ENCODE measurements at regions not wholly inside any gene's neighbourhood (a gene's known extent, or its start where the extent isn't known, plus 50 kb on each side); places are given as distances from the start of the nearest gene placed in this dataset.
"Not testable (repeated sequence)": the region's sequence is repeated elsewhere in the genome, so short reads cannot be mapped to it uniquely, and the experiment has no call there.

- H3K4me1 Mint-ChIP-seq; H3K36me3 ChIP-seq (ENCODE audit: insufficient read depth, low read length); H3K9me3 ChIP-seq (ENCODE audit: control insufficient read depth in 1 of 2, low read length in 2 of 2); H3K9me3 Mint-ChIP-seq; POLR2A ChIA-PET (ENCODE audit: partially characterized antibody); H3K4me3 Mint-ChIP-seq; H3K27me3 Mint-ChIP-seq; H3K27me3 ChIP-seq (ENCODE audit: insufficient read depth, low read length); H3K36me3 Mint-ChIP-seq; H3K27ac ChIP-seq (ENCODE audit: low read depth, low read length); CTCF ChIA-PET (ENCODE audit: partially characterized antibody); intact Hi-C loops (cut with micrococcal nuclease); H3K4me3 ChIP-seq (ENCODE audit: low read length in 2 of 2); H3K4me1 ChIP-seq (ENCODE audit: insufficient read depth, low read length): not testable (repeated sequence)
- peak overlapping the region in 1 of 7 donors; percentile 54 for H3K27ac Mint-ChIP-seq
- peak in 2 of 5 donors; percentile 3 to 11 for DNase-seq
Measured at GRCh38 chr16:5207862-5208498, 110.4 kb upstream of the EEF2KMT start.

- peaks cover 2 to 4% of the 10 kb centered on the region in 2 donors for H3K27me3 Mint-ChIP-seq
- no peaks in the 10 kb centered on the region for H3K27me3 ChIP-seq (ENCODE audit: insufficient read depth, low read length)
- no peak overlapping the region for H3K4me3 ChIP-seq (ENCODE audit: low read length in 2 of 2)
- ChIA-PET POLR2A (ENCODE audit: partially characterized antibody) (no interaction called here), CTCF (ENCODE audit: partially characterized antibody) (no interaction called here)
- H3K27ac Mint-ChIP-seq: no peak overlapping the region
- H3K4me1 Mint-ChIP-seq: peaks cover 0 to 1% (median 0%) of the 10 kb centered on the region in 4 donors
- no peaks in the 10 kb centered on the region for H3K4me1 ChIP-seq (ENCODE audit: insufficient read depth, low read length)
- no peak overlapping the region for H3K27ac ChIP-seq (ENCODE audit: low read depth, low read length)
- H3K36me3 ChIP-seq (ENCODE audit: insufficient read depth, low read length): no peaks in the 10 kb centered on the region
- peaks cover 0 to 4% (median 0%) of the 10 kb centered on the region in 8 donors for H3K9me3 Mint-ChIP-seq
- H3K4me3 Mint-ChIP-seq: no peak overlapping the region
- DNase-seq: no peak
- H3K36me3 Mint-ChIP-seq: no peaks in the 10 kb centered on the region
- intact Hi-C loops (cut with micrococcal nuclease): no loop called here
- H3K9me3 ChIP-seq (ENCODE audit: control insufficient read depth in 1 of 2, low read length in 2 of 2): no peaks in the 10 kb centered on the region
Measured at GRCh38 chr16:5207001-5207523, 109.5 kb upstream of the EEF2KMT start.

GRCh38 chr16:5206331-5206990 lies 108.9 kb upstream of the EEF2KMT start:
- H3K27me3 Mint-ChIP-seq: peaks cover 1 to 2% of the 10 kb centered on the region in 2 donors
- no peaks in the 10 kb centered on the region for H3K36me3 Mint-ChIP-seq
- intact Hi-C loops (cut with micrococcal nuclease): no loop called here
- peaks cover 0 to 3% (median 0%) of the 10 kb centered on the region in 8 donors for H3K9me3 Mint-ChIP-seq
- ChIA-PET POLR2A (ENCODE audit: partially characterized antibody) (no interaction called here), CTCF (ENCODE audit: partially characterized antibody) (no interaction called here)
- DNase-seq: no peak
- no peaks in the 10 kb centered on the region for H3K27me3 ChIP-seq (ENCODE audit: insufficient read depth, low read length)
- no peak overlapping the region for H3K4me3 ChIP-seq (ENCODE audit: low read length in 2 of 2)
- no peaks in the 10 kb centered on the region for H3K9me3 ChIP-seq (ENCODE audit: control insufficient read depth in 1 of 2, low read length in 2 of 2)
- H3K4me3 Mint-ChIP-seq: no peak overlapping the region
- H3K27ac ChIP-seq (ENCODE audit: low read depth, low read length): no peak overlapping the region
- no peaks in the 10 kb centered on the region for H3K36me3 ChIP-seq (ENCODE audit: insufficient read depth, low read length)
- H3K27ac Mint-ChIP-seq: no peak overlapping the region
- peaks cover 0 to 1% (median 0%) of the 10 kb centered on the region in 4 donors for H3K4me1 Mint-ChIP-seq
- H3K4me1 ChIP-seq (ENCODE audit: insufficient read depth, low read length): no peaks in the 10 kb centered on the region

GRCh38 chr16:5205361-5206040 lies 107.9 kb upstream of the EEF2KMT start:
- Mint-ChIP-seq H3K27me3 (peaks cover 1 to 2% of the 10 kb centered on the region in 2 donors), H3K4me1 (peaks cover 0 to 1% (median 0%) of the 10 kb centered on the region in 4 donors), H3K36me3 (no peaks in the 10 kb centered on the region), H3K9me3 (peaks cover 0 to 3% (median 0%) of the 10 kb centered on the region in 8 donors), H3K4me3 (no peak overlapping the region), H3K27ac (no peak overlapping the region)
- Histone ChIP-seq H3K27ac (ENCODE audit: low read depth, low read length) (no peak overlapping the region), H3K27me3 (ENCODE audit: insufficient read depth, low read length) (no peaks in the 10 kb centered on the region), H3K4me3 (ENCODE audit: low read length in 2 of 2) (no peak overlapping the region), H3K36me3 (ENCODE audit: insufficient read depth, low read length) (no peaks in the 10 kb centered on the region), H3K9me3 (ENCODE audit: control insufficient read depth in 1 of 2, low read length in 2 of 2) (no peaks in the 10 kb centered on the region), H3K4me1 (ENCODE audit: insufficient read depth, low read length) (no peaks in the 10 kb centered on the region)
- CTCF ChIA-PET (ENCODE audit: partially characterized antibody): no interaction called here
- POLR2A ChIA-PET (ENCODE audit: partially characterized antibody): no interaction called here
- intact Hi-C loops (cut with micrococcal nuclease): no loop called here
- no peak for DNase-seq

GRCh38 chr16:5203675-5204074 lies 106.1 kb upstream of the EEF2KMT start:
- H3K27me3 ChIP-seq (ENCODE audit: insufficient read depth, low read length); H3K9me3 Mint-ChIP-seq; H3K36me3 ChIP-seq (ENCODE audit: insufficient read depth, low read length); H3K27me3 Mint-ChIP-seq; H3K4me1 ChIP-seq (ENCODE audit: insufficient read depth, low read length); DNase-seq; H3K27ac Mint-ChIP-seq; H3K9me3 ChIP-seq (ENCODE audit: control insufficient read depth in 1 of 2, low read length in 2 of 2); H3K36me3 Mint-ChIP-seq; H3K4me1 Mint-ChIP-seq; H3K4me3 ChIP-seq (ENCODE audit: low read length in 2 of 2); POLR2A ChIA-PET (ENCODE audit: partially characterized antibody); H3K27ac ChIP-seq (ENCODE audit: low read depth, low read length); intact Hi-C loops (cut with micrococcal nuclease); CTCF ChIA-PET (ENCODE audit: partially characterized antibody); H3K4me3 Mint-ChIP-seq: not testable (repeated sequence)

- ChIA-PET CTCF (ENCODE audit: partially characterized antibody) (no interaction called here), POLR2A (ENCODE audit: partially characterized antibody) (no interaction called here)
- Histone ChIP-seq H3K4me1 (ENCODE audit: insufficient read depth, low read length) (no peaks in the 10 kb centered on the region), H3K9me3 (ENCODE audit: control insufficient read depth in 1 of 2, low read length in 2 of 2) (no peaks in the 10 kb centered on the region), H3K27me3 (ENCODE audit: insufficient read depth, low read length) (no peaks in the 10 kb centered on the region), H3K36me3 (ENCODE audit: insufficient read depth, low read length) (no peaks in the 10 kb centered on the region), H3K4me3 (ENCODE audit: low read length in 2 of 2) (no peak overlapping the region), H3K27ac (ENCODE audit: low read depth, low read length) (no peak overlapping the region)
- Mint-ChIP-seq H3K27me3 (peaks cover 10 to 12% of the 10 kb centered on the region in 2 donors), H3K4me1 (peaks cover 0 to 1% (median 0%) of the 10 kb centered on the region in 4 donors), H3K9me3 (peaks cover 0 to 7% (median 0%) of the 10 kb centered on the region in 8 donors), H3K27ac (no peak overlapping the region), H3K36me3 (no peaks in the 10 kb centered on the region), H3K4me3 (no peak overlapping the region)
- DNase-seq: no peak
- intact Hi-C loops (cut with micrococcal nuclease): no loop called here
Measured at GRCh38 chr16:5200123-5200522, 102.5 kb upstream of the EEF2KMT start.

GRCh38 chr16:5196204-5196603 lies 98.6 kb upstream of the EEF2KMT start:
- Histone ChIP-seq H3K9me3 (ENCODE audit: control insufficient read depth in 1 of 2, low read length in 2 of 2) (no peaks in the 10 kb centered on the region), H3K4me3 (ENCODE audit: low read length in 2 of 2) (no peak overlapping the region), H3K27ac (ENCODE audit: low read depth, low read length) (no peak overlapping the region), H3K27me3 (ENCODE audit: insufficient read depth, low read length) (no peaks in the 10 kb centered on the region), H3K4me1 (ENCODE audit: insufficient read depth, low read length) (no peaks in the 10 kb centered on the region), H3K36me3 (ENCODE audit: insufficient read depth, low read length) (no peaks in the 10 kb centered on the region)
- no peak for DNase-seq
- H3K27me3 Mint-ChIP-seq: peaks cover 8 to 16% of the 10 kb centered on the region in 2 donors
- peaks cover 0 to 7% (median 0%) of the 10 kb centered on the region in 8 donors for H3K9me3 Mint-ChIP-seq
- ChIA-PET CTCF (ENCODE audit: partially characterized antibody) (no interaction called here), POLR2A (ENCODE audit: partially characterized antibody) (no interaction called here)
- intact Hi-C loops (cut with micrococcal nuclease): no loop called here
- H3K36me3 Mint-ChIP-seq: no peaks in the 10 kb centered on the region
- H3K27ac Mint-ChIP-seq: no peak overlapping the region
- no peak overlapping the region for H3K4me3 Mint-ChIP-seq
- no peaks in the 10 kb centered on the region for H3K4me1 Mint-ChIP-seq

Data from CD4-positive, alpha-beta memory T cell (primary cell).